ENCODE measurements at regions not wholly inside any gene's neighbourhood (a gene's known extent, or its start where the extent isn't known, plus 50 kb on each side); places are given as distances from the start of the nearest gene placed in this dataset.

DNA sequence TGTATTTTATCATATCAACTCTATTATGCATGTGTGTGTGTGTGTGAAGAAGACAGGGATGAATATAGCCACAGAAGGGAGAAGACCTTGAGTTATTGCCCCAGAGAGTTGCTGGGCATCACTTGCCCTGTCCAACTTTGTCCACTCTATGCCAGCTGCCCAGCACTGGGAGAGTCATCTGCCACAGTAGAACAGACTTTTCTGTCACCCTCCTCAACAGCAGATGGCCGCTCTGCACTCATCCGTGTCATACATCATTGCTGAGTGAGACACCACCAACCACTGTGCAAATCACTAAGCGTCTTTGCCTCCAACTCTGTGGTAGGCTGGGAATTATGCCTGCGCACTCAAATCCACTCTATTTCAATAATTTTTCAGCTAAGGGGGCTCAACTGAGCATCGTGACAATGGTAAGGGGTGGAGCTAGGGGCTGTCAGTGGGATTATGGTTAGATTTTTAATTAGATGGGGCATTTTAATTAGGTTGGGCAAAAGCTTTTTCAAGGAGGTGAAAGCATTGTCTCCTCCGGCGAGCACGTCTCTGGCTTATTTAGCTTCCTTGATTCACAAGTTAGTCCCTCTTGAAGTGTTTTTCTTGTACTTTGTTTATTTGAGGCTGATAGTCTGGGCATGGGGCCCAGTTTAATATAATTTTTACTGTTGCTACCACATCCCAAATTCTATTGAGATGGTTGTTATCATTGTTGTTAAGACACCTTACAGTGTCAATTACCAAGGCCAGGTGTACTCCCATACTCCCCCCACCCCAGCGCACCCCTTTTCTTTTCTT, 100.1 kb upstream of the KLF3 start:
- Histone ChIP-seq H3K4me3 (no peak overlapping the region), H3K27ac (no peak overlapping the region)
- TF ChIP-seq, protein P1, sequence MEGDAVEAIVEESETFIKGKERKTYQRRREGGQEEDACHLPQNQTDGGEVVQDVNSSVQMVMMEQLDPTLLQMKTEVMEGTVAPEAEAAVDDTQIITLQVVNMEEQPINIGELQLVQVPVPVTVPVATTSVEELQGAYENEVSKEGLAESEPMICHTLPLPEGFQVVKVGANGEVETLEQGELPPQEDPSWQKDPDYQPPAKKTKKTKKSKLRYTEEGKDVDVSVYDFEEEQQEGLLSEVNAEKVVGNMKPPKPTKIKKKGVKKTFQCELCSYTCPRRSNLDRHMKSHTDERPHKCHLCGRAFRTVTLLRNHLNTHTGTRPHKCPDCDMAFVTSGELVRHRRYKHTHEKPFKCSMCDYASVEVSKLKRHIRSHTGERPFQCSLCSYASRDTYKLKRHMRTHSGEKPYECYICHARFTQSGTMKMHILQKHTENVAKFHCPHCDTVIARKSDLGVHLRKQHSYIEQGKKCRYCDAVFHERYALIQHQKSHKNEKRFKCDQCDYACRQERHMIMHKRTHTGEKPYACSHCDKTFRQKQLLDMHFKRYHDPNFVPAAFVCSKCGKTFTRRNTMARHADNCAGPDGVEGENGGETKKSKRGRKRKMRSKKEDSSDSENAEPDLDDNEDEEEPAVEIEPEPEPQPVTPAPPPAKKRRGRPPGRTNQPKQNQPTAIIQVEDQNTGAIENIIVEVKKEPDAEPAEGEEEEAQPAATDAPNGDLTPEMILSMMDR (IDR thresholded peaks at IDR 0.05): no peak
- DNase-seq (ENCODE audit: low spot score): no peak

DNA sequence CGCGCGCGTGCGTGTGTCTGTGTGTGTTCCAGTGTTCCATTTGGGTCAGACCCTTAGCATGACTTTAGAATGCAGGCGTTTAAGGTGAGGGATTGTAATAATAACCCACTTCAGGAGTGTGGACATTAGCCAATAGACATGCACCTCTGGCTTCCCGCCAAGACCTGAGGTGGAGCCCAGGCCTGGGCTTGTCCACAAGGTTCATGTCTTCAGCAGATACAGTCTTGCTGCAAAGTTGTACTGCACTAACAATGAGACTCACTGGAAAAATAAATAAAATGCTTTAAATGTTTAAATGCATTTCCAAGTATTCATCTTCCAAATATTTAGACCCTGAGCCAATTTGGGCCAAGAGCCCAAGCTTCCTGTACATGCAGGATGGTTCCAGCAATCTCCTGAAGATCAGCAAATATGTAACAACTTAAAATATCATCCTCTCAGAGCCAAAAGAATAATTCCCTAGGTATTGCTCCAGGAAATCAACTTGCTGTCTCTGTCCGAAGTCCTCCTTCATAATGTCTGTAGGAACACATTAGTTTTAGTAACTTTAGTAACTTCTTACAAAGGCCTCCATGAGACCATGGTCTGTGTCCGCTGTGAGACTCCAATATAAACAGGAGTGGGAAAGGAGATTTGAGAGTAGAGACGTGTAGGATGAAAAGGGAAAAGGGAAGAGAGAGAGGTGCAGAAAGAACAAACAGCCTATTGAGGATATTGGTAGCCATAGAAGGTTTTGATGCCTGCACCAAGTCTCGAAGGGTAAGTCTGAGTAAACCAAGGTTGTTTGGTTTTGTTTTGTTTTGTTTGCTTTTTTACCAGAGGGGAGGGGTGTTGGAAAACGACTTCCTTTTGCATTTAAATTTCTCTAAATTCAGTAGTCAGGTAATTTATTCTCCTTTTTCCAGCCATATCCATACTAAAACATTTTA, 98.5 kb upstream of the KLF3 start:
- TF ChIP-seq, protein P1 (IDR thresholded peaks at IDR 0.05): no peak
- no peak for DNase-seq (ENCODE audit: low spot score)
- Histone ChIP-seq H3K27ac (no peak overlapping the region), H3K4me3 (no peak overlapping the region)

DNA sequence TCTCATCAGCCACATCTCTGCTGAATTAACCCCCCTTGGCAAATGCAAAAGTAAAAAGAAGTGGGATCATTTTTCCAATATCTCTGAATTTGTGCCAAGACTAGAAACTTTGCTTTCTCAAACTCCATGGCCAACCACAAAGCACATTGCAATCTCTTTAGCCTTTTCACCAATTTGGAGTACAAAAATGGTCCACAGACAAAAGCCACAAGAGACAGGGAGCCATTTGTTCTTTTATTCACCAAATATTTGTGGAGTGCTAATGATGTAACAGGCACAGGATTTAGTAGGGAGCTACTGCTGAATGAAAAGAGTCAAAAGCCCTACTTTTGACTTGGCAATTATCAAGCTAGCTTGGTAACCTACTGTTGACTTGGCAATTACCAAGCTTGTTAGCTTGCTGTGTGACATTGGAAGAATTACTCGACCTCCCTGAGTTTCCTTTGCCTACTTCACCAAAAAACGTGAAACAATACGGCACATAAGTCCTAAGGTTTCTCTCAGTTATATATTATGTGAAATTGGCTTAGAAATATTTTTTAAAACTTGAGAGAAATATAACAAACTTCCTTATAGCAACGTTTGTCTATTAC, 97.1 kb upstream of the KLF3 start:
- no peak overlapping the region for H3K4me3 ChIP-seq
- TF ChIP-seq, protein P1 (IDR thresholded peaks at IDR 0.05): no peak
- DNase-seq (ENCODE audit: low spot score): no peak
- no peak overlapping the region for H3K27ac ChIP-seq

DNA sequence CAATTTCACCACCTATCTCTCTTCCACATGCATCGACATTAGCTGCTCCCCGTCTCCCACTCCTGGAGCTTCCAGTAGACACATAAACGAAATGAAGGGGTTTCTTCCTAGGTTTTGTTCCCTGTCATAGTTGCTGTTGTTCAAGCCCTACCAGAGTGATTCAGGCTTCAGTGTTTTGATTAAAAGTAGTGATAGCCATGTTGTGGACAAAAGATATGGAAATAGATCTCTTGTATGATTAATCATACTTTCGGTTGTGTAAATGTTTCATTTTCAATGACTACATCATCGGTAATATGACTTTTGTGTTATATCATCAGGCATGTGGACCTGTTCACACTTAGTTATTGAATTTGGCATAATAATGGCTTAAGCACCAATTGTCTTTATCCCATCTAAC, 96.5 kb upstream of the KLF3 start:
- Histone ChIP-seq H3K4me3 (no peak overlapping the region), H3K27ac (no peak overlapping the region)
- TF ChIP-seq, protein P1 (IDR thresholded peaks at IDR 0.05): no peak
- DNase-seq (ENCODE audit: low spot score): no peak

DNA sequence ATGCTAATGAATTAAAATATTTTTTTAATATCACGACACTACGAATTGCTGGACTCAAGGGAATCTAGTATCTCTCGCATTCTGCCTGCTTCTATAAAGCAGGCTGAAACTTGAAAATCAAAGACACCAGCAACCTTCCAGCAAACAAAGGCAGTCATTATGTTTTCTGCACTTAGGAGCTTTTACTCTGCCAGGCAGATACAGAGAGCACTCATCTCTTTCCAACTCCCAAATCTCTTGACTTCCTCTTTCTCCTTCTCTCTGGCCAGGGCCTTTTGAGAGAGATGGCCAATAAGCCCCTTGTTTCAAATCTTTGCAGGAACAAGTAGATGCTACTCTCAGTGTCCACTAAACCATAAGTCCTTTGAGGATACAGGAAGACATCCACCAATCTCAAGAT, 95.2 kb upstream of the KLF3 start:
- no peak overlapping the region for H3K4me3 ChIP-seq
- TF ChIP-seq, protein P1 (IDR thresholded peaks at IDR 0.05): no peak
- no peak overlapping the region for H3K27ac ChIP-seq
- DNase-seq (ENCODE audit: low spot score): no peak

DNA sequence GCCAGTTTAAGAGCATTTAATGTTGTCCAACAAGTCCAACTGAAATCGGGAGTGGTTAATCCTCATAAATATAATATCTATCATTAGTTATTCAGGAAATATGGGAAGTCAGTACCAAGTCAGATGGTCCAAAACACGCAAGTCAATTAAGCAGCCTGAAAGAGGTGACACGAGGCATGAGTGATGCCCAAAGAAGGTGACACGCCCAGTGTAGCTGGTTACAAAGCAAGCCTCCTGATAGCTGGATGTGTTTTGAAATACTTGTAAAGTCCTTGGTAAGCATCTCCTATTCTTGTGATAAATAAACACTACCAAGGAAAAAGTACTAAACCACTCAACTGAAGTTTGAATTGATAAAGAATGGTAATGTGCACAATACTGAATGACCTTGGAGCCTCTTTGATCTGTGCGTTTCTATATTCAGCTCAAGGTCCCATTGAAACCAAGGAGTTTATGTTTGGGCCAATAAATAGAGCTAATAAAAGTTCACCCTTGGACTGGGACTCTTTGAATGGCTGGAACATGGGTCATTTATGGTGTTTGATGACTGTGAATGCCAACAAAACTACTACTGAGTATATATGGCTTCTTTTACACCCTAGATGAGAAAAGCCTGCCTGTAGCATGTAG, 93.2 kb upstream of the KLF3 start:
- H3K4me3 ChIP-seq: no peak overlapping the region
- no peak overlapping the region for H3K27ac ChIP-seq
- TF ChIP-seq, protein P1 (IDR thresholded peaks at IDR 0.05): no peak
- no peak for DNase-seq (ENCODE audit: low spot score)

All from coronary artery (tissue), 2 donors.